ENCODE measurements at regions not wholly inside any gene's neighbourhood (a gene's known extent, or its start where the extent isn't known, plus 50 kb on each side); places are given as distances from the start of the nearest gene placed in this dataset.
"Not testable (repeated sequence)": the region's sequence is repeated elsewhere in the genome, so short reads cannot be mapped to it uniquely, and the experiment has no call there.

DNA sequence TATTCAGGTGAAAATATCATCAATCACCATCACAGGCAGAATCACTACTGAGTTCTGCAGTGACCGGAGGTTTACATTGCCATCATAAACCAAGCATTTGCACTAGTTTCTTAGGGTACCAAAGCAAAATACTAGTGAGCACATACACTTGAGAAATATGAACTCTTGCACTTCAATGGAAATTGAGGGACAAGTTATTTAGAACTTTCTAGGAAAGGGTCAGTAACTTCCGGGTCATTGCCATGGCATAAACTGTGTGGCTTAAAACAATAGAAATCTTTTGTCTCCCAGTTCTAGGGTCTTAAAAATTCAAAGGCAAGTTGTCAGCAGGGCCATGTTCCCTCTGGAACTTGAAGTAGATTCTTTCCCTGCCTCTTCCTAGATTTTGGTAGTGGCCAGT, 197.5 kb downstream of the ZC3H11B start:
- no peak for DNase-seq (ENCODE audit: low spot score)
- in situ Hi-C loops (cut with HindIII; ENCODE audit: low sequenced_read_pairs), result no loop called here

- DNase-seq (ENCODE audit: low spot score), result no peak
- in situ Hi-C loops (cut with HindIII; ENCODE audit: low sequenced_read_pairs), result no loop called here
Measured at GRCh38 chr1:219414250-219414649, 198.7 kb downstream of the ZC3H11B start.

DNA sequence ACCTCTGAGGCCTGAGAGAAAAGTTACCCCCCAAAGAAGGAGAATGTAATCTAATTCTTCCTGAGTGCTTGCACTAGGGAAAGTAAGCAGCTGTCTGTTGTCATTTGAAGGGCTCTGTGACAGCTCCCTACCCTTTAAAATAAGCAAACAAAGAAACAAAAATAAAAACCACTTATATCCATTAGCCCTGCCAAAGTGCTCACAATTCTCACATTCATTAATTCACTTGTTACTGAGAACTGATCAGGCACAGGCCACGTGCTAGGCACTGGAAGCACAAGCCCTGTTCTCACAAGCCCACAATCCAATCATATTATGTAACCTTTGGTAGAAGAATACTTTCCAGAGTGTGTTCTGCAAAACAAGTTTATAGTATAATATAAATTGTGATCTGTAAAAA, 199.4 kb downstream of the ZC3H11B start:
- in situ Hi-C loops (cut with HindIII; ENCODE audit: low sequenced_read_pairs), result no loop called here
- DNase-seq (ENCODE audit: low spot score), result no peak

DNA sequence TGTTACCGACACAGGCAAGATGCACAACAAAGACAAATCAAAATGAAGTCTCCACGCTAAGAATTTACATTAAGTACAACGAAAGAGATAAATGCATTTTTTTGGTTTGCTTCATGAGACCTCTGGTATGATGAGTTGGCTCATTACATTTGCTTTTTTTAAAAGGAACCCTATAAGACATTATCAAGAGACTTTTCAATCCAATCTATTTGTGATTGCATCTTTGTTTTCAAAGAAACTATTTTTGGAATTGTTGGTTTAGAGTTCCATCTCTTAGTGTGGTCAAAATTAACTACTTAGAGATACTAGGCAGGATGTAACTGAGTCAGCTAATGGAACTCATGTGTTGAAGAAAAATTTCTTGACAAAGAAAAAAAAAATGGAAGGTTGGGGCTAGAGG, 200.1 kb downstream of the ZC3H11B start:
- in situ Hi-C loops (cut with HindIII; ENCODE audit: low sequenced_read_pairs), result no loop called here
- no peak for DNase-seq (ENCODE audit: low spot score)

DNA sequence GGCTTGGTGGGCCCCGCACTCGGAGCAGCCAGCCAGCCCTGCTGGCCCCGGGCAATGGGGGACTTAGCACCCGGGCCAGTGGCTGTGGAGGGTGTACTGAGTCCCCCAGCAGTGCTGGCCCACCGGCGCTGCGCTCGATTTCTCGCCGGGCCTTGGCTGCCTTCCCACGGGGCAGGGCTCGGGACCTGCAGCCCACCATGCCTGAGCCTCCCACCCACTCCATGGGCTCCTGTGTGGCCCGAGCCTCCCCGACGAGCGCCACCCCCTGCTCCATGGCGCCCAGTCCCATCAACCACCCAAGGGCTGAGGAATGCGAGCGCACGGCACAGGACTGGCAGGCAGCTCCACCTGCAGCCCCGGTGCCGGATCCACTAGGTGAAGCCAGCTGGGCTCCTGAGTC, 202.2 kb downstream of the ZC3H11B start:
- DNase-seq (ENCODE audit: low spot score); in situ Hi-C loops (cut with HindIII; ENCODE audit: low sequenced_read_pairs): not testable (repeated sequence)

DNA sequence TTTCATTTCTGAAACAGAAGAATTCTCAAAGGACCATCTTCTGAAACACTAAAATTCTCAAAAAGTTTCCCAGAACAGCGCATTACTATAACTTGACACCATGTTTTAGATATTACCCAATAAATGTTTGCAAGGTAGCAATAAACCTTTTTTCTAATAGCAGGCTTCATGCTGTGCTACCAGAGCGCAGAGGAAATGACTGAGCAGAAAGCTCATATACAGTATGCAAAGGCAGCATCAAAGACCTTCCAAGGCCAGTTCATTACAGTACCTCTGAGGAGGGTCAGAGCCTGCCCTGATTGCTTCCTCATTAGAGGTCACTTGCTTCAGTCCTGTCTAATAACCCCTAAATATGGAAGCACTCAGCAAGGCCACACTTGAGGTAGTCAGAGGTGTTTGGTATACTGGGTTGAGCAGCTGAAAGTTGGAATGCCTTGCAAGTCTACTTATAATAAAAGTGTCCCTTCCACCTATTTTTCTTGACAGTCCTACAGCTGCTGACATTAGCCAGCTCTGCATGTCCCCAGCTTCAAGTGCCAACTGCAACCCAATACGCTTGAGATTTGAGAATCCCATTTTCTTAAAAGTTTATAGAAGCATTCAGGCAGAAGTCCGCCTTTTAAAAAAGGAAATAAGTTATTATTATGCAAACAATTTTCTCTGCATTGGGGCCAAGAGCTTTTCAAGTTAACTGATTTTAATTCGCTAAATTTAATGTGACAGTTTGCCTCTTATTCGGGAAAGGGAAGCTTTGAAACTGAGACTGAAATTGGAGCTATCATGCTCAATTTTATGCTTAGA, 207.2 kb downstream of the ZC3H11B start:
- in situ Hi-C loops (cut with HindIII; ENCODE audit: low sequenced_read_pairs), result no loop called here
- no peak for DNase-seq (ENCODE audit: low spot score)

GRCh38 chr1:219404629-219405028, 208.3 kb downstream of the ZC3H11B start:
- DNase-seq (ENCODE audit: low spot score), result no peak
- in situ Hi-C loops (cut with HindIII; ENCODE audit: low sequenced_read_pairs), result no loop called here

GRCh38 chr1:219402925-219403324, 210.0 kb downstream of the ZC3H11B start:
- DNase-seq (ENCODE audit: low spot score), result no peak
- in situ Hi-C loops (cut with HindIII; ENCODE audit: low sequenced_read_pairs), result no loop called here

DNA sequence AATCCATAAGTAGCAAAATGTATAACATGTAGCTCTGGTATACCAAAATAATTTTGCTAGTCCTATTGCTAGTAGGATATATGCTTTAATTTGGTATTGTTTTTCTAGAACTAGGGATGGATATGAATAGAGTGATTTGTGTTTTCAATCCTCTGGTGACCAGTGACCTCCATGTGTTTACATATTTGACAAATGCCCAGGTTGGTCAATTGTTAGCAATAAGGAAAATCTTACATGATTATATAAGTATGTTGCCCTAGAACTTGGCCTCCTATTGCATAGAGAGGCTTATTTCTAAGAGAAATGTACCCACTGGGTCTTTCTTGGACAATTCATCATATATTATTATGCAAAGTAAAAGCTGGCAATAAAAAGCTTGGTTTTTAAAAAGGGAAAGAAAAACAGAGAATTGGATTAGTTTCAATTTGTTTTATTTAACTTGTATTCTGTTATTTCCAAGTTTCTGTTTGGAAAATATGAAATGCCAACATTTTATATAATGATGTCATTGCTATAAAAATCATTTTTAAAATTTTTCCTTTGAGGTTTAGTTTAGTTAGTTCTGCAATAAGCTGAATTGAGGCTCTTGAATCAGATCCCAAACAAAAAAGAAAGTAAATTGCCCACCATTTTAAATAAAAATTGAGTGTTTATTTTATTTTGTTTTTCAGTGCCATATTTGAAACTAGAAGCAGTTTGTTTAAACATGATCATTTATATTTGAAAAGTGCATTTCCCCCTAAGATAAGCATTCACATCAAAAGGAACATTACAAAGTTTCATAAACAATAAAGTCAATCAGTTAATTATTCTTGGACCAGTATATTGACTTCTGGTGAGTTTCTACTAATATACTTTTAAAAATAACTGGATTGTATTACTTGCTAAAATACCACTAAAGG, 210.9 kb downstream of the ZC3H11B start:
- in situ Hi-C loops (cut with HindIII; ENCODE audit: low sequenced_read_pairs), result no loop called here
- no peak for DNase-seq (ENCODE audit: low spot score)

GRCh38 chr1:219399446-219399845, 213.5 kb downstream of the ZC3H11B start:
- in situ Hi-C loops (cut with HindIII; ENCODE audit: low sequenced_read_pairs), result no loop called here
- no peak for DNase-seq (ENCODE audit: low spot score)

- no peak for DNase-seq (ENCODE audit: low spot score)
- in situ Hi-C loops (cut with HindIII; ENCODE audit: low sequenced_read_pairs), result no loop called here
Measured at GRCh38 chr1:219398815-219399396, 214.0 kb downstream of the ZC3H11B start.

DNA sequence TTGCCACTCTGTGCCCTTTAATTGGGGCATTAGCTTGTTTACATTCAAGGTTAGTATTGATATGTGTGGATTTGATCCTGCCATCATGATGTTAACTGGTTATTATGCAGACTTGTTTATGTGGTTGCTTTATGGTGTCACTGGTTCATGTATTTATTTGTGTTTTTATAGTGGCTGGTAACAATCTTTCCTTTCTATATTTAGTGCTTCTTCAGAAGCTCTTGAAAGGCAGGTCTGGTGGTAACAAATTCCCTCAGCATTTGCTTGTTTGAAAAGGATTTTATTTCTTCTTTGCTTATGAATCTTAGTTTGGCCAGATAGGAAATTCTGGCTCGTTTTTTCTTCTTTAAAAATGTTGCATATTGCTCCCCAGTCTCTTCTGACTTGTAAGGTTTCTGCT, 215.4 kb downstream of the ZC3H11B start:
- in situ Hi-C loops (cut with HindIII; ENCODE audit: low sequenced_read_pairs), result no loop called here
- no peak for DNase-seq (ENCODE audit: low spot score)

DNA sequence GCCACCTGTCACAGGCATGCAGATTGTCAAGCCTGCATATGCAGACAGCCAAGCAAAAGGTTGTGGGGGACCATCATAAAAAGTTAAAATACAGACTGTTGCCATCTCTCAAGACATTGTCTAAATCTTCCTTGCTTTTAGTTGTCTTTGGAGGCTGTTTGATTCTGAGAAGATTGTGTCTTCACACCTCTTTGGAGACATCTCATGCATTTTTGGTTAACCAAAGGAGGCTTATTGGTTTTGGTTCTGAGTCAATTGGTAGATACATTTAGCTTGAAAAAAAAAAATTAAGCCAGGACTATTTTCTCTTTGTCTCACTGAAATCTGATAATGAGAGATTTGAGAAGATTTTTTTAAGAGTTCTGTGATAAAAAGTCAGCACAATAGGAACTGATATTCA, 217.6 kb downstream of the LYPLAL1 start:
- DNase-seq (ENCODE audit: low spot score), result no peak
- in situ Hi-C loops (cut with HindIII; ENCODE audit: low sequenced_read_pairs), result no loop called here

- in situ Hi-C loops (cut with HindIII; ENCODE audit: low sequenced_read_pairs), result no loop called here
- DNase-seq (ENCODE audit: low spot score), result no peak
Measured at GRCh38 chr1:219387211-219387610, 213.5 kb downstream of the LYPLAL1 start.

GRCh38 chr1:219385787-219386427, 212.2 kb downstream of the LYPLAL1 start:
- in situ Hi-C loops (cut with HindIII; ENCODE audit: low sequenced_read_pairs), result no loop called here
- peak; percentile 16 for DNase-seq (ENCODE audit: low spot score)

- in situ Hi-C loops (cut with HindIII; ENCODE audit: low sequenced_read_pairs), result no loop called here
- DNase-seq (ENCODE audit: low spot score), result no peak
Measured at GRCh38 chr1:219383281-219383680, 209.6 kb downstream of the LYPLAL1 start.

DNA sequence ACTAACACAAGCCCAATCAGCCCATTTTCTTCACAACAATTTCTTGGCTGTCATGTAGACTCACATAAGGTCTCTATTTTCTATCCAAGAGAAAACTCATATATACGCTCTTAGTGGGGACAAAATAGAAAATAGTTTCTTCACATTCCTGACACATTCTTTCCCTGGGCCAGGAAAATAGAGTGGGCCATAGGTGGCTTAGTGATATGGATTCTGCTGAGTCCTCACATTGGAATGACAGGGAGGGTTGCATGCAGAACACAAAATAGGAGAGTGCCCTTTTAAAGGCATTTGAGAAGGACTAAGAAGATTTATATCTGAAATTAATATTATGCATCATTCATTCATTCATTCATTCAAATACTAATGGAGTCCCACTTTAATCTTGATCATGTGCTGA, 207.7 kb downstream of the LYPLAL1 start:
- no peak for DNase-seq (ENCODE audit: low spot score)
- in situ Hi-C loops (cut with HindIII; ENCODE audit: low sequenced_read_pairs), result no loop called here

- in situ Hi-C loops (cut with HindIII; ENCODE audit: low sequenced_read_pairs), result no loop called here
- DNase-seq (ENCODE audit: low spot score), result no peak
Measured at GRCh38 chr1:219380463-219380862, 206.8 kb downstream of the LYPLAL1 start.

GRCh38 chr1:219379691-219380090, 206.0 kb downstream of the LYPLAL1 start:
- in situ Hi-C loops (cut with HindIII; ENCODE audit: low sequenced_read_pairs), result no loop called here
- DNase-seq (ENCODE audit: low spot score), result no peak

GRCh38 chr1:219374636-219375035, 201.0 kb downstream of the LYPLAL1 start:
- in situ Hi-C loops (cut with HindIII; ENCODE audit: low sequenced_read_pairs), result no loop called here
- DNase-seq (ENCODE audit: low spot score), result no peak
